HL-60 (cell line): ENCODE measurements at regions not wholly inside any gene's neighbourhood (a gene's known extent, or its start where the extent isn't known, plus 50 kb on each side); places are given as distances from the start of the nearest gene placed in this dataset.

ENCODE experiments used
- DNase-seq, 2 experiments: peaks; one replicate each; pipeline ENCODE4 v3.0.0-alpha.2; 2010 to 2020; ENCODE audit warnings: low read depth in 1 of 2, low spot score in 1 of 2
- H3K27ac ChIP-seq: fragments of 250-450 bp; sonication (Bioruptor Pico); replicated peaks from 2 replicates; pipeline ENCODE4 v1.5.1; 2020; ENCODE audit warnings: mild to moderate bottlenecking, moderate library complexity
- H3K27me3 ChIP-seq: fragments of 250-450 bp; sonication (Bioruptor Pico); 2 replicates; pipeline ENCODE4 v1.5.1; 2021; ENCODE audit warnings: mild to moderate bottlenecking, moderate library complexity; ENCODE audit not compliant: insufficient read depth, poor library complexity, severe bottlenecking
- H3K4me3 ChIP-seq: replicated peaks from 2 replicates; pipeline ENCODE4 v1.5.1; 2011; ENCODE audit warnings: mild to moderate bottlenecking, control low read depth, low read length; ENCODE audit not compliant: insufficient read depth
- CTCF ChIP-seq: IDR thresholded peaks from one replicate; pipeline ENCODE4 v1.5.1; 2011; ENCODE audit warnings: low read length, control low read depth, inconsistent platforms; ENCODE audit not compliant: insufficient read depth
- GABPA ChIP-seq: IDR thresholded peaks from 2 replicates; pipeline ENCODE4 v1.6.1; 2012; ENCODE audit warnings: low read depth
- POLR2AphosphoS5 ChIP-seq: IDR thresholded peaks from 2 replicates; pipeline ENCODE4 v1.6.1; 2012; ENCODE audit warnings: low read depth
- REST ChIP-seq: IDR thresholded peaks from 2 replicates; pipeline ENCODE4 v1.6.1; 2012; ENCODE audit warnings: low read depth; ENCODE audit not compliant: insufficient replicate concordance
- SPI1 ChIP-seq: IDR thresholded peaks from 2 replicates; pipeline ENCODE4 v1.6.1; 2012; ENCODE audit warnings: low read depth, mild to moderate bottlenecking, borderline replicate concordance

GRCh38 chr12:105750096-105750495 lies 388.7 kb downstream of the NUAK1 start:
- no peak for DNase-seq
- peaks cover 3% of the 10 kb centered on the region for H3K27me3 ChIP-seq
- no peak overlapping the region for H3K27ac ChIP-seq
- TF ChIP-seq SPI1 (no peak), CTCF (no peak), REST (no peak), POLR2AphosphoS5 (no peak), GABPA (no peak)
- no peak overlapping the region for H3K4me3 ChIP-seq

- Histone ChIP-seq H3K27ac (no peak overlapping the region), H3K4me3 (no peak overlapping the region), H3K27me3 (no peaks in the 10 kb centered on the region)
- no peak for DNase-seq
- TF ChIP-seq CTCF (no peak), POLR2AphosphoS5 (no peak), SPI1 (no peak), GABPA (no peak), REST (no peak)
Measured at GRCh38 chr12:105754313-105754712, 384.4 kb downstream of the NUAK1 start.

- no peak overlapping the region for H3K27ac ChIP-seq
- no peak overlapping the region for H3K4me3 ChIP-seq
- no peak for TF ChIP-seq CTCF
- no peak for TF ChIP-seq SPI1
- TF ChIP-seq POLR2AphosphoS5, result no peak
- no peak for TF ChIP-seq GABPA
- no peak for TF ChIP-seq REST
- H3K27me3 ChIP-seq, result no peaks in the 10 kb centered on the region
- DNase-seq, result no peak
Measured at GRCh38 chr12:105756961-105757360, 381.8 kb downstream of the NUAK1 start.
